ENCODE measurements at regions not wholly inside any gene's neighbourhood (a gene's known extent, or its start where the extent isn't known, plus 50 kb on each side); places are given as distances from the start of the nearest gene placed in this dataset.

DNA sequence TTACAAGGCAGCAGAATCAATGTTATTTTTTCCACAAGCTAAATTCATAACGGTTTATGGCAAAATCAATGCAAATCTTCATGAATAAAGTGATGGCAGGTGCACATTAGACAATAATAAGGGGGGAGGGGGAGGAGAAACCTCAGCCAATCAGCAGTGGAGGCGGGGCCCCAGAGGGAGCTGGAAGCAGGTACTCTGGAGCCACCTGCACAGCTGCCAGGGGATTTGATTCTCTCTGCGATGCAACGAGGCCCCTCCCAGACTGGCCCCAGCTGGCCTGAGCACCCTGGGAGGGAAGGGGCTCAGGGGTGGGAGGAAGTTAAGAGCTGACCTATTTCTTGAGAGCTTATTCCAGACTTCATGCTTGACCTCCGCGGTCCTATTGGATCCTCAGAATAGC lies 127.8 kb upstream of the IGSF21 start:
- H3K4me3 ChIP-seq = no peak overlapping the region
- ATAC-seq = no peak
- H3K4me1 ChIP-seq (ENCODE audit: low read depth) = no peaks in the 10 kb centered on the region
- H3K9me3 ChIP-seq = no peaks in the 10 kb centered on the region
- no peak for DNase-seq
- TF ChIP-seq, protein P1, sequence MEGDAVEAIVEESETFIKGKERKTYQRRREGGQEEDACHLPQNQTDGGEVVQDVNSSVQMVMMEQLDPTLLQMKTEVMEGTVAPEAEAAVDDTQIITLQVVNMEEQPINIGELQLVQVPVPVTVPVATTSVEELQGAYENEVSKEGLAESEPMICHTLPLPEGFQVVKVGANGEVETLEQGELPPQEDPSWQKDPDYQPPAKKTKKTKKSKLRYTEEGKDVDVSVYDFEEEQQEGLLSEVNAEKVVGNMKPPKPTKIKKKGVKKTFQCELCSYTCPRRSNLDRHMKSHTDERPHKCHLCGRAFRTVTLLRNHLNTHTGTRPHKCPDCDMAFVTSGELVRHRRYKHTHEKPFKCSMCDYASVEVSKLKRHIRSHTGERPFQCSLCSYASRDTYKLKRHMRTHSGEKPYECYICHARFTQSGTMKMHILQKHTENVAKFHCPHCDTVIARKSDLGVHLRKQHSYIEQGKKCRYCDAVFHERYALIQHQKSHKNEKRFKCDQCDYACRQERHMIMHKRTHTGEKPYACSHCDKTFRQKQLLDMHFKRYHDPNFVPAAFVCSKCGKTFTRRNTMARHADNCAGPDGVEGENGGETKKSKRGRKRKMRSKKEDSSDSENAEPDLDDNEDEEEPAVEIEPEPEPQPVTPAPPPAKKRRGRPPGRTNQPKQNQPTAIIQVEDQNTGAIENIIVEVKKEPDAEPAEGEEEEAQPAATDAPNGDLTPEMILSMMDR (IDR thresholded peaks at IDR 0.05) = no peak
- intact Hi-C loops (cut with DNase I, micrococcal nuclease) = no loop called here
- H3K36me3 ChIP-seq (ENCODE audit: low read depth) = no peaks in the 10 kb centered on the region

DNA sequence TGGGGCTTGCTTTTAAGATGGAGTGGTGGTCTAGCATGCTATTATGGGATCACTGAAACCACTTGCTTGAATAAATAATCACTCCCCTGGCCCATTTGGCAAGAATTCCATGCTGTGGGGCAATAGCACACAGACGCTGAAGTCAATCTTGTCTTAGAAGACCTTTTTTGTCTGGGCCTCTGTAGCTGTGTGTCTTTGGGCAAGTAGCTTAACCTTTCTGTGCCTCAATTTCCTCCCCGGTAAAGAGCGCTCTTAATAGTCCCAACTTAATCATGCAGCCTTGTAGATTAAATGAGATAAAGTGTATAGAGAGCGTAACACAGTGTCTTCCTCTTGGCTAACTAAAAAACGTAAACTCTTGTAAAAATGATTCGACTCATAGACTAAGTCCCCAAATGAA lies 125.4 kb upstream of the IGSF21 start:
- intact Hi-C loops (cut with DNase I, micrococcal nuclease) = no loop called here
- no peak for DNase-seq
- TF ChIP-seq, protein P1 (IDR thresholded peaks at IDR 0.05) = no peak
- Histone ChIP-seq H3K36me3 (ENCODE audit: low read depth) (no peaks in the 10 kb centered on the region), H3K9me3 (no peaks in the 10 kb centered on the region), H3K4me3 (no peak overlapping the region), H3K4me1 (ENCODE audit: low read depth) (no peaks in the 10 kb centered on the region)
- ATAC-seq = no peak

DNA sequence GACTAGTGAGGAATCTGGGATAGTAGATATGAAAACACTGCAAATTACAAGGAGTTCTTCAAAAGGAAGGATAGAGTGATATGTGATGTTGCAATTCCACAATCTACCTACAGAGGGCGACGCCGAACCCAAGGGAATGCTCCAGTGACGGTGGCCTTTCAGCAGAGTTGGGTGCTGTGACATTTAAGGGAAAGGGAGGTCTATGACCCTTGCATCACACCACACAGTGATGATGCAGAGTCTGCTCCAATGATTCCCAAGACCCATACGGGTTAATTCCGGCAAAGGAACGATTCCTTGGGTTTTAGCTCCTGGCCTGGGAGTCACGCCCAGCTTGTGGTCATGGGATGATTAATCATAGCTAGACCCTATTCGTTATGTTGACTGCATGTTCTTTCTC lies 123.0 kb upstream of the IGSF21 start:
- TF ChIP-seq, protein P1 (IDR thresholded peaks at IDR 0.05) = peak; percentile 44
- intact Hi-C loops (cut with DNase I, micrococcal nuclease) = no loop called here
- Histone ChIP-seq H3K4me1 (ENCODE audit: low read depth) (no peaks in the 10 kb centered on the region), H3K4me3 (no peak overlapping the region), H3K9me3 (no peaks in the 10 kb centered on the region), H3K36me3 (ENCODE audit: low read depth) (no peaks in the 10 kb centered on the region)
- DNase-seq (peak in 1 of 3 donors; percentile 72), ATAC-seq (peak; percentile 68)

DNA sequence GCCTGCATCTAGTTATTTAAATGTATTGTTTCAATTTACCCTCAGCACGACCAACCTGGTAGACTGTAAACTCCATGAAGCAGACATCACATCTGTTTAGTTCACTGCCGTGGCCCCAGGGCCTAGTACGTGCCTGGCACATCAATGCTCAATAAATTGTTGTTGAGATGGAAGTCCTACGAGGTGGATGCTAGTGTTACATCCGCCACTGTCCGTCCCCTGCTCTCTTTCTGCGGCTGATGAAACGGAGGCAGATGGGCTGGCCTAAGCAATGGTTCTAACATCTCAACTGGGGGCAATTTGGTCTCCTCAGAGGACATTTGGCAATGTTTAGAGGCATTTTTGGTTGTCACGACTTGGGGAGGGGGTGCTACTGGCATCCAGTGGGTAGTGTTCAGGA lies 121.4 kb upstream of the IGSF21 start:
- intact Hi-C loops (cut with DNase I, micrococcal nuclease) = no loop called here
- Histone ChIP-seq H3K4me3 (no peak overlapping the region), H3K9me3 (no peaks in the 10 kb centered on the region), H3K4me1 (ENCODE audit: low read depth) (no peaks in the 10 kb centered on the region), H3K36me3 (ENCODE audit: low read depth) (no peaks in the 10 kb centered on the region)
- TF ChIP-seq, protein P1 (IDR thresholded peaks at IDR 0.05) = no peak
- DNase-seq = no peak
- no peak for ATAC-seq

DNA sequence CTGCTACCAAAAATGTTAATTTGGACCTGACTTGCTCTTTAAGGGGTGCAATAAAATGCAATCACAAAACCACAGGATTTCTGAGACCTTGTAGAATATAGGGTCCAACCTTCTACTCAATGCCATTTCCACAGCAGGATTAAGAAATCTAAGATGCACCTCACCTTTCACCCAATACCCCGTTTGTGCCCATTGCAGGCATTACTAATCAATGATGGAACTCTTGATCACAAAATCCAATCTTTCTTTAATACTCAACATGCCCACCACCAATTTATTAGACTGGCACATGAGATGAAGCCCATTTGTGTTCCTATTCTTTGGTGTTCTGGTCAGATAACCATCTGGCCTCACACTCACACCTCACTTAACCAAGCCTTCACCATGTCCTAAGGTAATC lies 117.2 kb upstream of the IGSF21 start:
- no peak for DNase-seq
- no peak for ATAC-seq
- Histone ChIP-seq H3K9me3 (no peaks in the 10 kb centered on the region), H3K4me3 (no peak overlapping the region), H3K36me3 (ENCODE audit: low read depth) (no peaks in the 10 kb centered on the region), H3K4me1 (ENCODE audit: low read depth) (no peaks in the 10 kb centered on the region)
- intact Hi-C loops (cut with DNase I, micrococcal nuclease) = no loop called here
- TF ChIP-seq, protein P1 (IDR thresholded peaks at IDR 0.05) = no peak

DNA sequence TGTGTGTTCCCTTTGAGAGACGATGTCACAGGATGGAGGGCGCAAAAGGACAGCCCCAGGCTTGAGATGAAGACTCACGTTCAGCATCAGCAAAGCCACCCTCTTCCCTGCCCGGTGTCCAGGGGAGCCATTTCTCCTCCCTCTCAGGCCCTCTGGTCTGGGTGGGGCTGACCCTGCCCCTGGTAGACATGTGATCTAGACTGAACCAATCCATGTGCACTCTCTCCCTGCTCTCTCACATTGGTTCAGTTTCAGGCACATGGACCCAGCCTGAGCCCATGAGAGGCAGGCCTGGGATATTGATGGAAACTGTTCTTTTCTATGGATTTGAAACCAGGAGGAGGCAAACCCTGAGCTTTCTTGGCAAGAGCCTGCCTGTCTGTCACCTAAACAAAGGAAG lies 115.6 kb upstream of the IGSF21 start:
- no peak overlapping the region for H3K4me3 ChIP-seq
- ATAC-seq (peak; percentile 9), DNase-seq (no peak)
- H3K36me3 ChIP-seq (ENCODE audit: low read depth) = no peaks in the 10 kb centered on the region
- intact Hi-C loops (cut with DNase I, micrococcal nuclease) = no loop called here
- H3K9me3 ChIP-seq = no peaks in the 10 kb centered on the region
- no peaks in the 10 kb centered on the region for H3K4me1 ChIP-seq (ENCODE audit: low read depth)
- TF ChIP-seq, protein P1 (IDR thresholded peaks at IDR 0.05) = no peak
